GM18868 (cell line): ENCODE measurements at regions not wholly inside any gene's neighbourhood (a gene's known extent, or its start where the extent isn't known, plus 50 kb on each side); places are given as distances from the start of the nearest gene placed in this dataset.

Experiments
- ATAC-seq: cut with Tn5 transposase; IDR thresholded peaks from one replicate; pipeline ENCODE4 v1.9.1; 2021; ENCODE audit warnings: mild to moderate bottlenecking, moderate library complexity; ENCODE audit not compliant: unreplicated experiment

DNA sequence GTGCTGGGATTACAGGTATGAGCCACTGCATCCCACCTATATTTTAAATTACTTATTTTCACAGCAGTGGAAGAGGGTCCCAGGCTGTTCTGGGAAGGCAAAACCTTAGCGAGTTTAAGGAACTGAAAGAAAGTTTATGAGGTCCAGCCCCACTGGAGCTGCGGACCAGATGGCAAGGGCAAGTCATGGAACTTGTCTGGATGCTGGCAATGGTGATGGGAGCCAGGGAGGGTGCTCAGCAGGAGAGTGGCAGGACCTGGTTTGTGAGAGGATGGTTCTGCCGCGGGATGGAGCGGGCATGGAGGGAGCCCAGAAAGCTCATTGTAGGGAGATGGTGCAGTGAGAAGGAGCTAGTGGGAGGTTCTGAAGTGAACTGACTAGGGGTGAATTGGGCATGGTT, 50.6 kb upstream of the SLC45A1 start:
- no peak for ATAC-seq

DNA sequence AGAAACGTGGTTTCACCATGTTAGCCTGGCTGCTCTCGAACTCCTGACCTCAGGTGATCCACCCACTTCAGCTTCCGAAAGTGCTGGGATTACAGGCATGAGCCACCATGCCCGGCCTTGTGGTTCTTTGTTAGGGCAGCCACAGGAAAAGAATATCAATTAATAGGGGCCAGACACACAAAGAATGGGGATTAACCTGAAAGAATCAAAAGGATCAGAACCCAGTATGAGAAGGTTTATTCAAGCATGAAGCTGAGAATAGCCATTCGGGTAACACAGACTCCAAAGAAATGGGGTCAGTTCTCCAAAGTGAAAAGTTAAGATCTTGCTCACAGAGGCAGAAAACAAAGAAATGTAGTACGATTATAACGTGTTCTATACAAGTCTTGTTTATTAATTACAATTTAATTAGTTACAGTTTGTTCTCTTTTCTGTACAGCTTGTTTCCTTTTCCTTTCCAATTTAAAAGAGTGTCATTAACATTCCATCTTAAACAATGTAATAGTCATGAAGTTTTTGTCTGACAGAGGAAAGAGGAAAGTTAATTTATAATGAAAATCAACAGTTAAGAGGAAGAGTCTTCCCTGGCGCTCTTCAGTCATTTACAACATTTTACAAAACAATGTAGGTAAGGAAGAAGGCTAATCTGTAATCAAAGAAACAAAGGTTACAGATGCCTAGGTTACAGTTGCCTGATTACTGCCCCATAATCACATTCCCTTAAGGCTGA, 51.3 kb upstream of the SLC45A1 start:
- ATAC-seq = no peak

DNA sequence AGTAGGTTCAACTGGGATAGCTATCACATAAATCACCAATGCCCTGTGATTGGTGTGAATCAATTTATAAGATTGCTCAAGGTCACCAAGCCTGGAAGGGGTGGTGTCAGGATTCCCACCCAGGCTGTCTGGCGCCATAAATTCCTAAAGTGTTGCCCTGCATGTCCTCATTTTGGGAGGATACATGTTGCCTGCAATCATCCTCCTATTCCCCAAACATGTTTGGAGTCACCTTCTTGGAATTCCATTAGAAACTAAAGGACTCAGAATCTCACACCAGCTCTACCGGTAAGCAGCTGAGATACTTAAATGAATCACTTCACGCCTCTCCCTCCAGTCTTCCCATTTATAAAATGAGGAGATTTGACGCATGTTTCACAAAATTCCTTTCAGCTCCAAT, 54.1 kb upstream of the SLC45A1 start:
- no peak for ATAC-seq

DNA sequence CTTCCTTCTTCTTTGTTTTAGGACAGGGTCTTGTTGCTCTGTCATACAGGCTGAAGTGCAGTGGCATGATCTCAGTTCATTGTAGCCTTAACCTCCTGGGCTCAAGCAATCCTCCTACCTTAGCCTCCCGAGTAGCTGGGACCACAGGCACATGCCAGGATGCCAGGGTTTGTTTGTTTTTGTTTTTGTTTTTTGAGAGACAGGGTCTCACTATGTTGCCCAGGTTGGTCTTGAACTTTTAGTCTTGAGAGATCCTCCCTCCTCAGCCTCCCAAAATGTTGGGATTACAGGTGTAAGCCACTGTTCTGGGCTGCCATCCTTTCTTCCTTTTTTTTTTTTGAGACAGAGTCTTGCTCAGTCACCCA, 56.5 kb upstream of the SLC45A1 start:
- no peak for ATAC-seq

DNA sequence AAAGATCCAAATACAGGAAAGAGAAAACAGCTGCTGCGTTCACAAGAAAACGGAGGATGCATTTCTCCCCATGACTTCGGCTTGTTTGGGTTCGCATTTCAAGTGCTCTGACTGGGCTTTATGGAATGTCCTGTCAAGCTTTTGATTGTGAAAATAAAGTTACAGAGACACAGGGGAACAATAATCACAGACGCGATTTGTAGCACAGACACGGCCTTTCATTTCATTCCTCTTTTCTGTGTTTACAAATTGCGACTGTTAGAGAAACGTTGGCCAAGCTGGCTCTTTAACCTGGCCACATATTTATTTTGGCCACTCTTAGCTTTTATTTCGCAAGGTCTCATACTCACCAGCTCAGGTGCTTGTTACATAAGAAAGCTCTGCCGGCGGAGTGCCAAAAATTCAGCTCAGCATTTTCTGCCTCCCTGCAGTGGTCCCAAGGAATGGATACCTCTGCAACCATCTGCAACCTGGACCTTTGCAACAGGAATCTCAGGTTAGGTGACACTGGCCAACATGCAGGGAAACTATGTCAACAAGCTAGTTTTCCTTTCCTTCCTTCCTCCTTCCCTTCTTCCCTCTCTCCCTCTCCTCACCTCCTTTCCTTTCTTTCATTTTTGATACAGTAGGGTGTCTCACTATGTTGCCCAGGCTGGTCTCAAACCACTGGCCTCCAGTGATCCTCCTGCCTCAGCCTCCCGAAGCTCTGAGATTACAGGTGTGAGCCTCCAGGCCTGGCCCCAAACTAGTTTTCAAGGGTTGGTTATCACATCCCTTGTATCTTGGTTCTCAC, 58.2 kb upstream of the SLC45A1 start:
- no peak for ATAC-seq

DNA sequence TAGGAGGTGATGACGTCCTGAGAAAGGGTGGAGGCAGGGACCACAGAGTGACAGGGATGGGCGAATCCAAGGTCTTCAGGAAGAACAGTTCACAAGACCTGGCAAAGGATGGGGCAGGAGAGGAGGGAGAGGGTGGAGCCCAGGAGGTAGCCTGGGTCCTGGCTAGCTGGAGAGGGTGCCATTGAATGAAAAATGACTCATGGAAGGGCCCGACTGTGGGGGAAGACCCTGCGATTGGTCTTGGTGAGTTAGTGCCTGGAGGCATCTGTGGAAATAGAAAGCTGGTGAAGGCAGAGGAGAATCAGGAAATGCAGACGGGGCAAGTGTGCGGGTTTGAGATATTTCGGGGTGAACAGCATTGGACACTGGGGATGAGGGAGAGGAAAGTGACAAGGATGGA, 60.3 kb upstream of the SLC45A1 start:
- ATAC-seq = no peak

DNA sequence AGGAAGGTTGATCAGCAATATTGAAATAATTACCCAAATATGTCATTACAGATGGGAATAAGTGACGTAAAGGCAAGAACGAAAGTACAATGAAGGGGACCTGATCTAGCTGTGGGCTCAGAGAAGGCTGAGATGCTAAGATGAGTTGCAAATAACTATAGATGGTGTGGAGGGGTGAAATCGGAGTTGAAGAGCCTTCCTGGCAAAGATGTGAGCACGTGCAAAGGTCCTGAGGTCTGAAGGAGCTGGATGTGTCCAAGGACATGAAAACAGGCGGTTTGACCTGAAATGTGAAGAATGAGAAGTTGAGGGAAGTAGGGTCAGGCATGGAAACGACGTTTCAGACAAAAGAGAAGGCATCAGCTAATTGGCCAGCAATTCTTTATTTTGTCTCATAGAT, 61.6 kb upstream of the SLC45A1 start:
- ATAC-seq = no peak

DNA sequence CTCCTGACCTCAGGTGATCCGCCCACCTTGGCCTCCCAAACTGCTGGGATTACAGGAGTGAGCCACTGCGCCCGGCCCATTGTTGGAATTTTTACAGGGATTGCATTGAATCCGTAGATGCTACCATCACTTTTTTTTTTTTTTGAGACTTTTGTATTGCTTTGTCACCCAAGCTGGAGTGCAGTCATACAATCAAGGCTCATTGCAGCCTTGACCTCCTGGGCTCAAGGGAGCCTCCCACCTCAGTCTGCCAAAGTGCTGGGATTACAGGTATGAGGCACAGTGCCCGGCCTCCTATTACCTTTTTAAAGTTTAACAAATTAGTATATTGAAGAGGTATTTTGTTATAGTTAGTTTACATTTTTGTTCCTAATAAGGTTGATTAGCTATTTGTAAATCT, 62.2 kb upstream of the SLC45A1 start:
- no peak for ATAC-seq

DNA sequence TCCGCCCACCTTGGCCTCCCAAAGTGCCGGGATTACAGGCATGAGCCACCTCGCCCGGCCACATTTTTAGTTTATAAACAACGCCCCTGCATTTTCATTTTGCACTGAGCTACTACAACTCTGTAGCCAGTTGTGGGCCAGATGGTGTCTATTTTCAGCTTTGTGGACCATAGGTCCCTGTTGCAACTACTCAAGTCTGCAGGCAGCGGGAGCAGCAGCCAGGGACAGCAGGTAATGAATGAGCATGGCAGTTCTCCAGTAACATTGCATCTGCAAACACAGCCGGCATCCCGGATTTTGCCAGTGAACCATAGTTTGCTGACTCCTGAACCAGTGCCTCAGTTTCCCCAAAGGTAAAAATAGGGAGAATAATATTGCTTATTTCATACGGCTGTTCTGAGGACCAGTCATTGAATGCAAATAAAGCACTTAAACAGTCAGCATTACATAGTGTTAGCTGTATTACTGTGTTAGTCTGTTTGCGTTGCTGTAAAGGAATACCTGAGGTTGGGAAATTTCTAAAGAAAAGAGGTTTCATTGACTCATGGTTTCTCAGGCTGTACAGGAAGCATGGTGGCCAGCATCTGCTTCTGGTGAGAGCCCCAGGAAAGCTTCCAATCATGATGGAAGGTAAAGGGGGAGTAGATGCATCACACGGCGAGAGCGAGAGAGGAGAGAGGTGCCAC, 65.5 kb upstream of the SLC45A1 start:
- no peak for ATAC-seq

DNA sequence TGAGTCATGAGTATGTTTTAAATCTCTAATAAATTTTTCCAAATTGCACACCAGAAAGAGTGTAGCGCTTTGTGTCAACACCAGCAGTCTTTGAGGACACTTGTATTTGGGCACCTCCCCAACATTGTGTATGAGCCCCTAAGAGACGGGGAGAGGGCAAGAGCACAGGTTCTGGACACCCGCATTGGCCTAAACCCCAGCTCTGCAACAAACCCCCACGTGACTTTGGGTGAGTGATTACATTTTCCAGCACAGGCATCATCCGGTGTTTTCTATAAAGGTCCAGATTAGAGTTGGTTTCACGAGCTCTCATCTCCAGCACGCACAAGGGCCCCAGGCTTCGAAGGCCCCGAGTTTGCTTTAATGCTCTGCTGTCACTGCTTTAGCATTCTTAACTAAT, 66.3 kb upstream of the SLC45A1 start:
- ATAC-seq = no peak

DNA sequence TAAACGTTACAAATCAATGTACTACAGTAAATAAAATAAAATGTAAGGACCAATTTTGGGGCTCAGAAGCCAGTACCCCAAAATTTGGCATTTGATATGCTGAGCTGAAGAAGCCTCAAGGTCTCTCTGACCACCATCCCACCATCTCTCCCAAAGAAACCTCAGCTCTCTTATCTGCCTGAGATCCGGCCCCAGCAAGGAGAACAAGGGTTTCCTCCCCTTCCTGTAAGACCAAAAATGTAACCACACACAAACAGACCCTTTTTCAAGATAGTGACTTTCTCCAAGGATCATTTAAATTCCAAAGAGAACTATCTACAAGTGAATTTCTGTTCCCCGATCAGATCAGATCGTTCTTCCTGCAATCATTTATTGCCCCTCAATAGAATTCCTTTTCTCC, 68.1 kb upstream of the SLC45A1 start:
- ATAC-seq = no peak

DNA sequence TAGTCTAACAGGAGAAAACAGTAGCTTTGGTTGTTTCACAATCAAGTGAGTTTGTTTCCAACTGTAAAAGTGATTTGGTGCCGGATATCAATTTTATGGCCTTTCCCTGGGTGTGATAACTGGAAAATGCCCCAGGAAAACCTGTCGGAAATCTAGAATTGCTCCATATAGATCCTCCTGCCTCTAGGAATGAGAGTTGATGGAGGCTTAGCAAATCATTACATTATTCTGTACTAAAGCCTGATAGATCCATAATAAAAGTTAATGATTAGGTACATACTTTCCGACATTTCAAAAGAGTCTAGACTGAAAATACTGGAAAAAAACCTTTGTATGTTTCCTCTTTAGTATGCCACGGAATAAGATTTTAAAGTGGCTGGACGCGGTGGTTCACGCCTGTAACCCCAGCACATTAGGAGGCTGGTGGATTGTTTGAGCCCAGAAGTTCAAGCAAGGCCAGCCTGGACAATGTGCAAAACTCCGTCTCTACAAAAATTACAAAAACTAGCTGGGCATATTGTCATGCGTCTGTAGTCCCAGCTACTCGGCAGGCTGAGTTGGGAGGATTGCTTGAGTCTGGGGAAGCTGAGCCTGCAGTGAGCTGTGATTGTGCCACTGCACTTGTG, 70.0 kb upstream of the SLC45A1 start:
- ATAC-seq = no peak

DNA sequence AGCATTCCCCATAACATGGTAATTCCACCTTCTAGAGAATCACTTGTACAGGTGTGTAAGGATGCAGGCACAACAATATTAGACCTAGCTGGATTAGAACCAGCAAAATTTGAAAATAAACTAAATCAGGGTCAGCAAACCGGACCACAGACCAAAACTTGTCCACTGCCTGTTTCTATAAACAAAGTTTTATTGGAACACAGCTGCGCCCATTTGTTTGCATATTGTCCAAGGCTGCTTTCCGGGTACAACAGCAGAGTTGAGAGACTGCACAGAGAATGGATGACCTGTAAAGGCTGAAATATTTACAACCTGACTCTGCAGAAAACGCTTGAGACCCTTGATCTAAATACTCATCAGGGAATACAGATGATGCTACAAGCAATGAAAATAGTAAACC, 73.6 kb upstream of the SLC45A1 start:
- ATAC-seq = no peak

DNA sequence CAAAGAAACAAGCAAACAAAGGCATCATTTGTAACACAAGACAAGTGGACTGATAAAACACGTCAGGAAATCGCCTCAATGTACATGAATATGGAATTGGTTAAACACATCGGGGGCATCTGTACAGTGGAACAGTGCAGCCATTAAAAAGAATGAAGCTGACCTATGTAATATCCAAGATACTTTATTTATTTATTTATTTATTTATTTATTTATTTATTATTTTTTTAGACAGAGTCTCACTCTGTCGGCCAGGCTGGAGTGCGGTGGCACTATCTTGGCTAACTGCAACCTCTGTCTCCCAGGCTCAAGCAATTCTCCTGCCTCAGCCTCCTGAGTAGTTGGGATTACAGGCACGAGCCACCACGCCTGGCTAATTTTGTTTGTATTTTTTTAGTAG, 75.4 kb upstream of the SLC45A1 start:
- ATAC-seq = no peak

DNA sequence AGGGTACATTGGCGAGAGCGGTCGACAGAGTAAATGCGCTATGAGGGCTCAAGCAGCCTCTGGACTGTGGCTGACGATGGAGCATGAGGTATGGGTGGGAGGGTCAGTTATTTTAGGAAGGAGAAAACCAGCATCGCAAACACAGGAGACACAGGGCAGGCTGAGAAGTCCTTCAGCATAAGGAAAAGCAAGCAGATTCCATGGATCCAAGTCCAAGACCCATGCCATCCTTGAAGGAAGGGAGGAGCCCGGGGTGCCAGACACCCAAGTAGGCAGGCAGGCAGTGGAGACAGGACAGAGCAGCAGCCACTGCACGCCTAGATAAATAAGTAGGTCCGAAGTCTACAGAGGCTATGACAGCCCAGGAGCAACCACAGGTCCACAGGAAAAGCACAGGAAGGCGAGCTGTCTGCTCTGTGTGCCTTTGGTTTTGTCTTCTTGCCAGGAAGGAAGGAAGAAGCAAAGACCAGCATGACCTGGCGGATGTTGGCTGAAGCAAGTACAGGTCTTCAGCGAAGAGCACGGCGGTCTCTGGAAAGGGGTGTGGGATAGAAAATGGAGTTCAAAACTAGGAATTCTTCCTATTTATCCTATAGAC, 76.4 kb upstream of the SLC45A1 start:
- no peak for ATAC-seq

DNA sequence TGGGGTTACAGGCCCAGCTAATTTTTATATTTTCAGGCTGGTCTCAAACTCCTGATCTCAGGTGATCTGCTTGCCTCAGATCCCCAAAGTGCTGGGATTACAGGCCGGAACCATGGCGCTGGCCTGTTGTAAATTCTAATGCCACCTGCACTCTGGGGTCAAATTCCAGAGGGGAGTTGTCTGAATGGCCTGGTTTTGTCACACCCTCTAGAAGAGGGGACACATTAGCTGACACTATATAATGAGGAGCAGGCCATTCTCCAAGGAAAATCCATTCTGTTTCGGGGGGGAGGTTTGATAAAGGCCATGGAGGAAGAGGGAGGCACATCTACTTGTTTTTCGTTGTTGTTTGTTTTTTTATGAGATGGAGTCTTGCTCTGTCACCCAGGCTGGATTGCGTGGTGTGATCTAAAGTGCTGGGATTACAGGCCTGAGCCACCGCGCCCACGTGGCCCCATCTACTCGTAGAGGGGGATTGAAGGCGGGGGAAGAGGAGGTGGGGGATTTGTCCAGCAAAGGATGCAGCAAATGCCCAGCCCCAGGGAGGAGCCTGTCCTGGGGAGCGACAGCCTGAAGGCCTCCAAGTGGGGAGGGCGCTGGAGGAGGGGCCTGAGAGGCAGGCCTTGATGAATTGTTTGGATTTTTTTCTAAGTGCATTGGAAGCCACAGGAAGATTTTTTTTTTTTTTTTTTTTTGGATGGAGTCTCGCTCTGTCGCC, 78.4 kb upstream of the SLC45A1 start:
- no peak for ATAC-seq

DNA sequence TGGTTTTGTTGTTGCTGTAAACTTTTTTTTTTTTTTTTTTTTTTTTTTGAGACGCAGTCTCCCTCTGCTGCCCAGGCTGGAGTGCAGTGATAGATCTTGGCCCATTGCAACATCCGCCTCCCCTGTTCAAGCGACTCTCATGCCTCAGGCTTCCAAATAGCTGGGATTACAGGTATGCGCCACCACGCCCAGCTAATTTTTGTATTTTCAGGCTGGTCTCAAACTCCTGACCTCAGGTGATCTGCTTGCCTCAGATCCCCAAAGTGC, 78.9 kb upstream of the SLC45A1 start:
- ATAC-seq = no peak

DNA sequence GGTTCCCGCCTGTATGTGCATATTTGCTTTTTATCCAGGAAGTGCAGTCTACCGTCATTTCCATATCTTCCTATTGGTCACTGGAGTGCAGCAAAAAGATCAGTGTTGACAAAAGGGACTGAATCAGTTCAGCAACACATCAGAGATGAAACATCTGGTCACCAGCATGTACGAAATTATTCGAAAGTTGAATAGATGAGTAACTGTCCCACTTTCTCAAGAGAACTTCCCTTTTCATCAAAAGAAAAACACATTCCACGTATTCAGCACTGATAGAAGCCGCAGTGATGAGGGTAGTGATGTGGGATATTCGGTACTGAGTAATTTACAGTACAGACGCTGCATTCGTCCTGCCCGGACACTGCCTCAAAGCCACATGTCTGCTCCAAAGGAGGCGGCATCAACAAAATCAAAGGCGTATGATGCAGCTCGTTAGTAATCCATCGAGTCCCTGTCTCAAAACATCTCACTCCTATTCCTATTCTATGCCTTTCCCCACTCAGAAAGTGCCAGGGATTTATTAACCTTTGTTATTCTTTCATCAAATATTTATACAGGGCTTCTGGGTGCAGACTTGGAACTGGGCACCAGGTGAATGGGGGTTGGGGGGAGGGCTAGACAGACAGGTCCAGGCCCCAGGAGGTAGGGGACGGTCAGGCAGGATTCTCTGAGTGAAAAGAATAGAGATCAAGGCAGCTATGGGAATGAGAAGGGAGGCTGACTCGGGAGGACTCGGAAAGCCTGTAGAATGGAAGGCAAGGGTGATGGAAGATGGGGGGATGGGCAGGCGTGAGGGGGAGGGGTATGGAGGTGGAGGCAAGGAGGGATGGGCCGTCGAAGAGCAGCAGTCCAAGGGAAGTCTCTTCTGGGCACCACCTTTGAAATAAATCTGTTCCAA, 79.5 kb upstream of the SLC45A1 start:
- no peak for ATAC-seq

DNA sequence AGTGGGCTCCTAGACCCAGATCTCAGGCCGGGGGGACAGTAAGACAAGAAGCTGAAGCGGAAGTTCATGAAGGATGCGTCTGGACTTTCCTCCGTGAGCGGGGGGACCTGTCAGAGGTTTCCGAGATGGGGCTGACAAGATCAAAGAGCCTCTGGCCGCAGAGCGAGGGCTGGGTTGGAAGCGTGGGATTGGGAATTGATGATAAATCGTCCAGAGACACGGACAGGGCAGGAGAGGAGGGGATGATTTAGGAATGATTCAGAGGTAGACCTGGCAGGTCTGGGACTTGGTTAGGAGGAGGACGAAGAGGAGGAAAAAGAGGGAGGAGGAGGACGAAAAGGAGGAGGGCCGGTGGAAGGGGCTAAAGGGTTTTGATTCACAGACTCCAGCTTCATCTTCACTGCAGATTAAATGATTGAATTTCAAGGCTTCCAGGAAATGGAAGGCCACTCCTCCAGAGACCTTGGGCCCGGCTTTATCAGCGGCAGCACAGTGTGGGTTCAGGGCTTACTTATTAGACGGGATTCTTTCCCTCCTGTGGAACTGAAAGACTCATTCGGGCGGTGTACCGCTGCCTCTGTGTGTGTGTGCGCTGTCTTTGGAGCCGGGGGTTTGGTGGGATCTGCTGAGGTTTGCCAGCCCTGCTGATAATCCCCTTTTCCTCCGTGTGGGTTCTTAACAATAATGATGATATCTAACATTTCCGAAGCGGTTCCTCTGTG, 85.7 kb upstream of the SLC45A1 start:
- ATAC-seq = no peak
